HG02588 (cell line): ENCODE measurements at regions not wholly inside any gene's neighbourhood (a gene's known extent, or its start where the extent isn't known, plus 50 kb on each side); places are given as distances from the start of the nearest gene placed in this dataset.

Source experiments
- ATAC-seq: cut with Tn5 transposase; IDR thresholded peaks from one replicate; pipeline ENCODE4 v1.9.1; 2021; ENCODE audit warnings: mild to moderate bottlenecking, moderate library complexity; ENCODE audit not compliant: unreplicated experiment

DNA sequence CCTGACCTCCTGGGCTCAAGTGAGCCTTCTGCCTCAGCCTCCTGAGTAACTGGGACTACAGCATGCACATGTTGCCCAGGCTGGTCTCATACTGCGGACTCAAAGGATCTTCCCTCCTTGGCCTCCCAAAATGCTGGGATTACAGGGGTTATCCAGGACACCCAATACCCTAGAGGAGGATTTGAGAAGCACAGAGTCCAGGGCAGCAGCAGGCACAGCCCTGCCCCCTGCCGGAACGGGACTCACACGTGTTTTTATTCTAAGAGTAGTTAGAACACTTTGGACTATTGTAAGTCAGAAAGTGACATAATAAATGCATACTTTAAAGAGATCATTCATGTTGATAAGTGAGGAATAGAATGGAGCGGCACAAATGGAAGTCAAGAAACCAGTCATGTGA lies 80.2 kb downstream of the C6orf118 start:
- ATAC-seq, result no peak

DNA sequence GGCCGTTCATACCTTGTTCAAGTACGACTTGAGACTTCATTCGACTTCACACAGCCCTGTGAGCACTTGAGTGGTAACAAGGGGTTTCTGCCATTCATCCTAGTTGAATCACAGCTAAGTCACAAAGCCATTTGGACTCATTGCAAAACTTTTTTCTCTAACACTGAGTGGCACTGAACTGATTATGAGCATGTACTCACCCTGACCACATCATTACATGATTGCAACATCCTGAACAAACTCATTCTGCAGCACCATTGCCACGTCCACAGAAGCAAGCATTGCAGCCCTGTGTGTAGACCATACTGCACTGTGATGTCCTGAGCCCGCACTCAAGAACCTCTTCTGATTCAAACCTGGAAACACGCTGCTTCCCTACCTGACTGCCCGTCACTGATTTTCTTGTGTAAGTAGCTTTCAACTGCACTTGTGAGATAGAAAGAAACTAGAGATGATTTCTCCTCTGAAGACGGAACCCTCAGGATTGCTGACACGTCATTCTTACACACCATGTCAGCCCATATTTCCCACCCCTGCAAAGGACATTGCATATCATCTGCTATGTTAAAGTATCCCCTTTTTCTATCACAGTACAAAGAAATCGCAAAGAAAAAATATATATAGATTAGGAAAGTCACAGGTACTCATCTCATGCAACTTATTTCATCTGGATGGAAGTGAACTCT lies 81.6 kb downstream of the C6orf118 start:
- no peak for ATAC-seq

DNA sequence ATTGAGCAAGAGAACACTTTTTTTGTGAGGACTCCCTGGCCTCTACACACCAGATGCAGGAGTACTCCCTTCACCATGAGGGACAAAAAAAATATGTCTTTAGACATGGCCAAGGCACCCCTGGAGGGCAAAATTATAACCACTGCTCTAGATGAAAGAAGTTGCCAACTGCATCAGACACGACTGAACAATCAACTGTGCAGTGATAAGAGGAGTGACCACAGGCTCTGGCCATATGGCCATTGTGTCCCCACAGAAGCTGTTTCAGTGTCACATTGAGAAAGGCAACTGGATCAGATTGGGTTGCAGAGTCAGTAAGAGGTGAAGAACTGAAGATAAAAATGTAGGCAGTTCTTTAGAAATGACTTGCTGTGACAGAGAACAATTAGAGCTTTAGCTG lies 85.7 kb downstream of the C6orf118 start:
- ATAC-seq, result no peak

DNA sequence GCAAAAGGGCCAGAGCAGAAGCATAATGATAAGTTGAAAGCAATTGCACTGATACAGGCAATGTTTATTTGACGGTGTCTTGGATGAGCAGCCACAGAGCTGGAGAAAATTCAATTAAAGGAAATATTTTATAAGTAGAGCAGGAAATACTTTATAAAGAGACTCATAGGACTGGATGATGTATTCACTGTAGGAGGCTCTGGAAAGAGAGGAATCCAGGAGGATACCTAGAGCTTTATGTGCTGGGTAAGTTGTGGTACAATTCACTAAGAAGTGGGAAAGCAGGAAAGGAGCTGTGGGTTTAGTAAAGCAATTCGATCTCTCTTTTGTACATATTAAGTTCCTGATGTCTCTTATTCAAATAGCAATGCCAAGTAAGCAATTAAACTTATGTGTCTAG lies 86.3 kb downstream of the C6orf118 start:
- no peak for ATAC-seq

DNA sequence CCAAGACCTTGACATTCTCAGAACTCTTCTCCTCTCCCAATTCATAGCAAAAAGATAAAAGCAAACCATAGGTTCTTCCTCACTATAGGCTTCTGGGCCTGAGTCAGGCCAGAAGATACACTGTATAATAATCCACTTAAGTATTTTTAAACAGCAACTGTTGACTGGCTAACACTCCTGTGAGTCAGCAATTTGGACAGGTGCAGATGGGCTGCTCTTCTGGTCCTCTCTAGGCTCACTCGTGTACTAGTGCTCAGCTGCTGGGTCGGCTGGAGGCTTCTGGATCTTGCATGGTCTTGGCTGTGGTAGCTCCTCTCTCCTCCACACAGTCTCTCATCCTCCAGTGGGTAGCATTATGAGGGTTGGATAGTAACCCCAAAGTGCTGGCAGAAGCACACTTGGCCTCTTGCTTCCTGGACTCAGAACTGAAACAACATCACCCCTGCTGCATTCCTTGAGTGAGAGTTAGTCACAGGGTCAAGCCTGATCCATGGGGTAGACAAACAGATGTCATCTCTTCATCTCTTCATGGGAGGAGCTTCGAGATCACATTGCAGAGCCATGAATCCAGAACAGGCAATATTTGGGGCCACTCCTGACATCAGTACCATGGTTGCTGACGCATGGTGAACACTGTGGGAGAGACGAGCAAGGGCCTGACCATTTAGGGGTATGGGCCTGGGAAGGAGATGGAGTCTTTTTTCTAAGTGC lies 86.9 kb downstream of the C6orf118 start:
- ATAC-seq, result no peak

DNA sequence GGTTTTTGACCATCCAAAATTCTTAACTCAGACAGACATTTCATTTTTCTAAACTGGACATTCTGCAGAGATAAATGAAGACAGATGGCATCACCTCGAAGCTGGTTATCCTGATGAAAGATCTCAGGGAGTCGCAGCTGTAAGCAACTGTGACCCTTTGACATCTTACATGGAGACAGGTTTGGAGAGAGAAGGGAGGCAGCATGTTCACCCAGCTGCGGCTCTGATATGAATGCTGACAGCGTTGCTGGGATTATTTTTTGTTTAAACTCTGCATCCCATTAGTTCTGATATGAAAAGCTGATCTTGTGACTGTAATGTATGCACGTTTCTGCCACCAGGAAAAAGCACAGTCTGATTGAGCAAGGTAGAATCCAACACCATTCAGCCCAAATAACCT lies 89.4 kb downstream of the C6orf118 start:
- no peak for ATAC-seq

DNA sequence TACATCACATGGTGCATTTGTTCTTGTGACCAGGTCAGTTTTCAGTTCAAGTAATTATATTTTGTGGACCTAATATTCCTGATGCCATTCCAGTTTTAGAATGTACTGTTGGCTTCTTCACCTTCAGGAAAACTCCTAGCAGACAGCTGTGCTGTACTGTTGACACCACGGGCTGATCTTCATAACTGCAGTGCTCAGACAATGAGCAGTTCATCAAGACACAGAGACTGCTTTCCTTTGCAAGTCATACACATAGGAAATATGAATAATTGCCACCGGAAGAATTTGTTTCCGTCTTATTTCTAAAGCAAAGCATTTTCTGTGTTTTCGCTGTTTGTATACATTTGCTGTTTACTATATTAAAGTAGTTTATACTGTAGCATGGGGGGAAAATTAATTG lies 89.8 kb downstream of the C6orf118 start:
- ATAC-seq, result no peak

DNA sequence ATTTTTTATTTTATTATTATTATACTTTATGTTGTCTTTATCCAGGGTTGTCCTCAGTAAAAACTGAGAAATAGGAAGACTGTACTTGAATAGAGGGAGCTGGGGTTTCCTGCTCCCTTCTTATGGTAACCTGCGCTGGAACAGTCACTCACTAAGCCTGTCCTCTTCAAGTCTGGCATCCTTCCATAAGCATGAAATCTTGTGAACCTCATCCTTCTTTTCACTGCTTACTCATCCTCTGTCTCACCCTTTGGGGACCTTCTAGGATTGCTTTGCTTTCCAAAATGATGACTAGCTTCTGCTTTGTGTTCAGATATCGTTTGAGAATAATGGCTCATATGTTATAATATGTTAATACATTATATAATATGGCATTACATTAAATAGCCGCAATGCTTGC lies 90.6 kb downstream of the C6orf118 start:
- ATAC-seq, result no peak

DNA sequence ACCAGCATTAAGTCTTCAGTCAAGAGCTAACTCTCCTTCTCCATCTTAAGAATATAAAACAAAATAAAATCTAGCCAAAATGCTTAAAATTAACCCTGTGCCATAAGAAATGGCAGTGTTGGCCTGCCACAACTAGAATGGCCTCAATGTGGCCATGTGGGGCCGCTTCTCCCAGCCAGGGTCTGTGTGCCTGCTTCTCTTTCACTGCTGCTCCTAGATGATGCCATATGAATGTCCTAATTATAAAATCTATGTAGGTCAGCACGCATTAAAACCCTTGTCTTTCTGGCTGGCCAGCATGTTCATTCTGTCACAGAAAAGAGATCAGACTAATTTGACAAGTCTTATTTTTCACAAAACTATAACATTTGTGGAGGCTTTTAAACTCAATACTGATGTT lies 102.6 kb downstream of the C6orf118 start:
- ATAC-seq, result no peak

DNA sequence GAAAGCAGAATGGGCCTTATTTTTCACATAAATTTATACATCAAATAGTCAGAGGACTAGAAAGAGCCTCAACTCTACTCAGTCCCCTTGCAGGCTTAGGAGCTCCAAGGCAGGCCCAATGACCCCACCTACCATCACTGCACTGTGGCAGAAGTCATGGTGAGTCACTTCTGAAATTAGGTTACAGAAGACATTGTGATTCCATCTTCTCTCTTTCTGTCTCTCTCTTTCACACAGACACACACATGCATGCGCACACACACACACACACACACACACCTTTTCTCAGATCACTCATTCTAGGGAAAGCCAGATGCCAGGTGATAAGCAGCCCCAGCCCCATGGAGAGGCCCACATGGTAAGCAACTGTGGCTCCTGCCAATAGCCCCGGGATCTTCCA lies 103.8 kb downstream of the C6orf118 start:
- no peak for ATAC-seq

DNA sequence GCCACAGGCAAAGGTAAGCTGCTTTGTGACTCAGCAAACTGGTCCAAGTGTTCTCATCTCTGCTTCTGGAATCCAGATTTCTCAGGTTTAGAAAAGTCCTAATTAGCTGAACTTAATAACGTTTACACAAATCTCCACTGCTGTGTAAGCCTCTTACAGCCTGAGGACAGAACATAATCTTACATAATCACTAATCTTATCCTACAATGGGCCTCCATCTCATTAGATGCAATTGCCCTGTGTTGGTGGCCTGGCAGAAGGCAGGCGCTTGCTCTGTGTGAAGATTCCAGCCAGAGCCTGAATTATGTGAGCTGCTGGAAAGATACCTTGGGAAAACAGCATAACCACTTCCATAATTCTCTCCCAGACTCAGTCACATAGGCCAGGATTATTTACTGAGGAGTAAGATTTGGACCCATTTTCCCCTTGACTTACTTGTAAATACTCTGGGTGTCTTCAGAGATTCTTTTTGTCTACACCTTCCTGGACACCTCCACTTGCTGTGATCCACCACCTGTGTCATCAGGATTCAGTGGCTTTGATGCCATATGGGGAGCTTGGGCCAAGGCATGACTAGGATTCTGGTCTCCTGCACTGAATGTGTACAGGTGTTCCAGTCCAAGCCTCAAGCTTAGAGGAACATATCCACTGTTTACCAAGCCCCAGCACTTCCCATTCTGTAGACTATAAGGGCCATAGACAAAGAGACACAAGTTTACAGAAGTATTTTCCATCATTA lies 104.4 kb downstream of the C6orf118 start:
- ATAC-seq, result no peak

DNA sequence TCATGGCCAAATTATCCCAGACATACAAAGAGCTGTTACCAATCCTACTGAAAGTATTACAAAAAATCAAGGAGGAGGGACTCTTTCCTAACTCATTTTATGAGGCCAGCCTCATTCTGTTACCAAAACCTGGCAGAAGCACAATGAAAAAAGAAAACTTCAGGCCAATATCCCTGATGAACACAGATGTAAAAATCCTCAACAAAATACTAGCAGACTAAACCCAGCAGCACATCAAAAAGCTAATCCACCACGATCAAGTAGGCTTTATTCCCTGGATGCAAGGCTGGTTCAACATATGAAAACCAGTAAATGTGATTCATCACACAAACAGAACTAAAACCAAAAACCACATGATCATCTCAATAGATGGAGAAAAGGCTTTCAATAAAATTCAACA lies 109.2 kb downstream of the C6orf118 start:
- ATAC-seq, result no peak

DNA sequence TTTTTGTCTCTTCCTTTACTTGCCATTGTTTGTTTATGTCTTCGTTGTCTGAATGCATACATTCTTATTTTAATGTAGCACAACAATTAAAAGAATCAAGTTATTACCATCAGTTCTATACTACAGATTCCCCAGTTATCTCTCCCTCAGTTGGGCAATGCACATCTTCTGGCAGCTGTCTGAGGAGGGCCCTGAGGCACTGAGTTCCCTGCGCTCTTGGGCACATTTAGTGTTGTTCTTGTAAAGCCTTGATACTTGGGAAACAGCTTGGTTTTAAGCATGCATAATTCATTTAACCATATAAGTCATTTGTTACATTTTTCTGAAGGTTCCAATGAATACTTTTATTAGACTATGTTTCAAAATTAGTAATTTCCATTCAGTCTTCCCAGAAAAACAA lies 117.9 kb downstream of the C6orf118 start:
- no peak for ATAC-seq

DNA sequence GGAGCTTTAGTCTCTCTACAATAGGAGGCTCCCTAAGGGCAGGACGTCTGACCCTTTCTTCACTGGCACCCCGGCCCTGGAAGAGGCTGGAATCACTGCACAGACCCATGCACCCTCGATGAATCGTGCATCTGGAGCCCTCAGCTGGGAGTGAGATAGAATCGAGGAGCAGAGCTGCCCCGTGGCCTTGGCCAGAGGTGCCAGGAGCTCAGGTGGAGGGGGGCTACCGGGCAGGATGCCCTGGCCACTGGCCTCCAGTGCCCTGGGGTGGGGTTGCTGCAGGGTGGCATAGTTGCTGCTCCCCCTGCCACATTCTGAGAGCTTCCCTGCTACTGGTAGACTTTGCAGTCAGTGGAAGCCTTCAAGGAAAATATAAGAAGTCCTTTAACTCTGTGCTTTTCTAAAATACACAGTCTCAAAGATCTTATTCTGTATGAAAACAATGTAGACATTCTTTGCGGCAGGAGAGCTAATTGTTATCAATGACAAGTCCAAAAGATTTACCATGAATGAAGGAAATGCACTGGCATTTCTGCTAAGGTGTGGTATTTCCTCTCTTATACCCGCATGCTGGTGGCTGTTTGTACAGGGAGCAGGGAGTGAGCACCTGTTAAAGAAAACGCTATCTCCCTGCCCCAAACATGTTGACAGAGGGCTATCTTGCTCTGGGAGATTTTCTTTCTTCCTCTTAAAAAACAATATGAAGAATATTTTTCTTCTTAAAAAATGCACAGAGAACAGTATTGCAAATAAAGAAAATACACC lies 122.8 kb downstream of the C6orf118 start:
- no peak for ATAC-seq

DNA sequence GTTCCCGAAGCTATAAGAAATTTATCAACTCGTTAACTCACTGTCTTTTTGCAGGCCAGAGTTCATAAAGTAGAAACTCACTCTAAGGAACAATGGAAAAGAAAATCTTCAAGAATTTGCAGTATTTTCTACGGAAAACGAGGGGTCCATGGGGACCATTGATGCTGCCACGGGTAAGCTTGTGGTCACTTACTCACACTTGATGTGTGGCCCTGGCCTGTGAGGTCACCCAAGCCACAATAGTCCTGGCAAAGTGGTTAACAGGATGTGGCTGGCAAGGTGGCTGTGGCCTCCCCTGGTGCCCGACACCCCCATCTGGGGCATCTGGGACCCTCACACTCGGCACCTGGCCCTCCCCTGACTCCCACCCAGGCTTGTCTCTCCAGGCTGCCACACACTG lies 123.4 kb downstream of the C6orf118 start:
- ATAC-seq, result no peak

DNA sequence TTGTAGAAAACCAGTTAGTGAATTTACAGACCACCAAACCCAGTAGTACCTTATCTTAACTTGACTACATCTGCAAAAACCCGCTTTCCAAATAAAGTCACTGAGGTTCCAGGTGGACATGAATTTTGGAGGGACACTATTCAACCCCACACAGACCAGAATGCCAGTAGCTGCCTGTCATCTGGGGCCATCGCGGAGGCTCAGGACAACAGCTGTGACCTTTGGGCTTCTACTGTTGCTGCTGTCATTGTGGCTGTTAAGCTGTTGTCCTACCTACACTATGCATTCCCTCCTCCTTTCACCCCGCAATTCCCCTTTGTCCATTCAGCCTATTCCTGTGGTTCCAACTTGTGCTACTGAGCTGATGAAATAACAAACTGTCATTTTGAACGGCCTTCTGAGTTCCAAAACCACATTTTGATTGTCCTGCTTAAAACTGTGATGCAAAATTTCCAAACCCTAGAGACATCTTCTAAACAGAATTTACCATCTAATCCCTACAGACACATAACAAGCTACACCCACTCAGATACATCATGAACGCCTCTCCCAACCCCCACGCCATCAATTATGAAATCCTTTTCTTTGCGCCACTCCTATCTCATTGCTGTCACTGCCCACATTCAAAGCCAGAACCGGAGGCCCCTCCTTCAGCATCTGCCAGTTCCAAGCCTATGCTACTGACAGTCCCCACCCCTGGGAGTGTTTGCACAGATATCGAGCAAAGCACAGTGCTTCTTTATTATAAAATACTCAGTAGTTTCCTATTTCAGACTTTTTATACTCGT lies 125.0 kb downstream of the C6orf118 start:
- no peak for ATAC-seq

DNA sequence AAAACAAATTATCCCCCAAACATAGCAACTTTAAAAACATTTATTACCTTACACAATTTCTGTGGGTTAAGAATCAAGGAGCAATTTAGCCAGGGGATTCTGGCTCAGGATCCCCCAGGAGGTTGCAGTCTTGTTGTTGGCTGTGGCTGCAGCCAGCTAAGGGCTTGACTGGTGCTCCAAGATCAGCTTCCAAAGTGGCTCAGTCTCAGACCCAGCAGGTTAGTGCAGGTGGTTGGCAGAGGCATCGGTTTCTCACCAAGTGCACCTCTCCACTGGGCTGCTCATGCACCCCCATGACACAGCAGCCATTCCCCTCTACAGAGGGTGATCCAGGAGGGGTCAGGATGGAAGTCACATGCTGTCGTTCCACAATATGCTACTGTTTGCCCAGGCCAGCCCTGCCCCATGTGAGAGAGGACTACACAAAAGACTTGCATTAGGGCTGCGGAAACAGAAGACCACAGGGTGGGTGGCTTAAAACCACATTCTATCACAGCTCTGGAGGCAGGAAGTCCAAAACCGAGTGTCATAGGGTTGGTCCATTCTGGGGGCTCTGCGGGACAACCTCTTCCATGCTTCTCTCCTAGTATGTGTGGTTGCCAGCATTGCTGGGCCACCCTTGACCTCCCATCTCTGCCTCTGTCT lies 125.8 kb downstream of the C6orf118 start:
- ATAC-seq, result no peak

DNA sequence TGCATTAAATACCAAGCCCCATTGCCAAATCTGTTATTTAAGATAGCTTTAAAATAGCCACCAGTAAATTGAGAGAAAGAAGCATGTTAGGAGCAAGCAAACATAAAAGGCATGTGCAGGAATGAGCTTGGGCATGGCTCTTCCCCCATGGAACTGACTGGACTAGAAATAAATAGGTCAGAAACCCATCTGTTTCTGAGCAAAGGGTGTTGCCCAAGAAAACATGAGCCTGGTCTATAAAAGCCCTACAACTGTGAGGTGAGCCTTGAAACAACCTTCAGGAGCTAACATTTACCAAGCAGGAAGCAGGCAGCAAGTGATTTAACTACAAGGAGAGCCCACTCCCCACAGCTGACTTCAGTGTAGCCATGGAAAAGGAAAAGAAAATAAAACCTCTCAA lies 126.3 kb downstream of the C6orf118 start:
- no peak for ATAC-seq

DNA sequence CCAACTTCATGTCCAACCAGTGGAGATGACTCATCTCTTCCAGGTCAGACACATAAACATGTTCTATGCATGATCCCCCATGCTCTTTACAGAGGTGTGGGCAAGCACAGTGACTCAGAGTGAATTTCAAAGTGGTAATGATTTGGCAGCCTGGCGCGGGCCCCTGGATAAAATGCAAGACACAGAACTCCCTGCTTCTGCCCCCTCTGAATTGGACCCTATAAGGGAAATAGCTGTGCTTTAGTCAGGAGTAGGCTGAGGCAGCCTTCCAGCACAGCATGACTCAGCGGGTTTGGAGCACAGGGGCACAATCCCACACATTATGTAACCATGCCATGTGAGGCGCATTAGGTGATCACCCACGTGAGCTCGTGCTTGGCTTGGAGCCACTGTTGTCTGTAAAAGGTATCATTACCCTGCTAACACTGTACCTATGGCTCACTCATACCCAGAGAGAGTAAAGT lies 127.4 kb downstream of the C6orf118 start:
- ATAC-seq, result no peak

DNA sequence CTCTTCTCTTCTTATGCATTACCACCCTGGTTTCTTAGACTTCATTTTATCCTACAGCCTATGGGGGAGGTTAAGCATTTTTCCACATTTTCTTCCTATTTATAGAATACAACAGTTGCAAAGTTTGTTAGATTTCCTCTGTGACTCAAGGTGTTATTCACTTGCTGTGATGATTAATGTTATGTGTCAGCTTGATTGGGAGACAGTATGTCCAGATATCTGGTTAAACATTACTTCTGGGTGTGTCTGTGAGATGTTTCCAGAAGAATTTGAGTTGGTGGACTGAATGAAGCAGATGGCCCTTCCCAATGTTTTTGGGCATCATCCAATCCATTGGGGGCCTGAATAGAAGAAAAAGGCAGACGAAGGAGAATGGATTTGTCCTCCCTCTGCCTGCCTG lies 131.3 kb downstream of the C6orf118 start:
- no peak for ATAC-seq
